ENCODE measurements at regions not wholly inside any gene's neighbourhood (a gene's known extent, or its start where the extent isn't known, plus 50 kb on each side); places are given as distances from the start of the nearest gene placed in this dataset.

DNA sequence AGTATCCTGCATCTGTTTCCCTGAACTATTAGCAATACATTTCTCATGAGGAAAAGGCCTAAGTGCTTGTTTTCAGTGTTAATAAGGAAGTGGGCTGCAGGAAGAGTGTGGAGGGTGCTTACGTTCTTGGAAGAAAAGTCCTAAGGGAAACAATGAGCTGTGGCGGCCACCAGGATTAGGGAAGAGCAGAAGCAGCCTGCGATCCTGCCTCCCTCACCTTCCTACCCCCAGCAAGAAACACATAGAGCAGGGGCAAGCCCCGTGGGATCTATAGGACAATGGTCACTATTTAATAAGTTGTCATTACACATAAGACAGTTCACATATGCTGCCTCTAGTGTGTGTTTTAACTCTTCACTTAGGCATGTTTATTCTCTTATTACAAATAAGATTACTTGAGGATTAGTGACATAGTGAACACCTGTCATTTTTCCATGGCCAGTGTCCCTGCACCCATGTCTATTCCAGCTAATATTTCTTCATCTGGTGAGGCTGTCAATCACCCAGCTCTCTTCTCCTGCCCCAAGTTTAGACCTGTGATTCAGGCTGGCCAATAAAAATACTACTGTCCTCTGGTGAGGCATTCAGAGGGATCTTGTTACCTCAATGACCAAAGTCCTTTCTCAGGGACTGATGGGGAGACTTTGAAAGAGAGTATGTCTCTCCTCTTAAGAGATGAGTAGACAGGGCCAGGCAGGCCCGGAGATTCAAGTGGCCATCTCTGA, 510.9 kb upstream of the CELF4 start:
- Mint-ChIP-seq H3K27me3 (ENCODE audit: low read depth) (no peaks in the 10 kb centered on the region), H3K27ac (no peak overlapping the region), H3K9me3 (ENCODE audit: insufficient read depth) (no peaks in the 10 kb centered on the region), H3K4me3 (no peak overlapping the region), H3K4me1 (ENCODE audit: low read depth) (no peaks in the 10 kb centered on the region), H3K36me3 (ENCODE audit: low read depth) (no peaks in the 10 kb centered on the region)
- ChIA-PET CTCF (no interaction called here), POLR2A (no interaction called here)
- no peak for DNase-seq
- ATAC-seq = no peak

DNA sequence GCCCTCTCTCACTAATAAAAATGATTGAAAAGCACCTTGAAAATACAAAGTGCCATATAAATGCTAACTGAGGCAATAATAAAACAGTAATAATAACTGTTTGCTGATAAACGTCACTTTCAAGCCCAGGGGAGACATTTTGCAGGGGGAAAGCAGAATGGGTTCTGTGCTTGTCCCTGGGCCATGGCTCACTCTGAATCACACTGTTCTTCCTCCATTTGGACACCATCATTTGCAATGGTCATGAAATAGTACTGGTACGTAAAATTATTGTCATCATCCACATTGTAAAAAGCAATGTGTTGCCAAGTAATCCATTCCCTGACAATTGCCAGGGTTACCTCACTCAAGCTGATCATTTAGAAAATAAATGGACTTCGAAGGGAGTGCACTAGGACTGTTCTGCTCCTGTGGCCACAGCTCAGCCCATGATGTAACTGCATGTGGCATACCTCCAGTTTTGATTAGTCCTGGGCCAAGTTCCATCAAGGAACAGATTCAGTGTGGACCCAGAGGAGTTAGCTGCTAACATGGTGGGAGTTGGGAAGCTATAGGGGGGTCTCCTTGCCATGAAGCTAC, 508.8 kb upstream of the CELF4 start:
- DNase-seq (no peak), ATAC-seq (no peak)
- Mint-ChIP-seq H3K4me1 (ENCODE audit: low read depth) (no peaks in the 10 kb centered on the region), H3K27ac (no peak overlapping the region), H3K36me3 (ENCODE audit: low read depth) (no peaks in the 10 kb centered on the region), H3K4me3 (no peak overlapping the region), H3K9me3 (ENCODE audit: insufficient read depth) (no peaks in the 10 kb centered on the region), H3K27me3 (ENCODE audit: low read depth) (no peaks in the 10 kb centered on the region)
- ChIA-PET POLR2A (no interaction called here), CTCF (no interaction called here)

GRCh38 chr18:38067821-38068220, 502.2 kb upstream of the CELF4 start:
- Mint-ChIP-seq H3K4me1 (ENCODE audit: low read depth) (no peaks in the 10 kb centered on the region), H3K9me3 (ENCODE audit: insufficient read depth) (no peaks in the 10 kb centered on the region), H3K4me3 (no peak overlapping the region), H3K27ac (no peak overlapping the region), H3K27me3 (ENCODE audit: low read depth) (no peaks in the 10 kb centered on the region), H3K36me3 (ENCODE audit: low read depth) (no peaks in the 10 kb centered on the region)
- CTCF ChIA-PET = no interaction called here
- DNase-seq = no peak
- no peak for ATAC-seq
- POLR2A ChIA-PET = no interaction called here

- DNase-seq (no peak), ATAC-seq (no peak)
- Mint-ChIP-seq H3K27me3 (ENCODE audit: low read depth) (no peaks in the 10 kb centered on the region), H3K27ac (no peak overlapping the region), H3K4me3 (no peak overlapping the region), H3K36me3 (ENCODE audit: low read depth) (no peaks in the 10 kb centered on the region), H3K4me1 (ENCODE audit: low read depth) (no peaks in the 10 kb centered on the region), H3K9me3 (ENCODE audit: insufficient read depth) (no peaks in the 10 kb centered on the region)
- ChIA-PET POLR2A (no interaction called here), CTCF (no interaction called here)
Measured at GRCh38 chr18:38067086-38067485, 501.5 kb upstream of the CELF4 start.

DNA sequence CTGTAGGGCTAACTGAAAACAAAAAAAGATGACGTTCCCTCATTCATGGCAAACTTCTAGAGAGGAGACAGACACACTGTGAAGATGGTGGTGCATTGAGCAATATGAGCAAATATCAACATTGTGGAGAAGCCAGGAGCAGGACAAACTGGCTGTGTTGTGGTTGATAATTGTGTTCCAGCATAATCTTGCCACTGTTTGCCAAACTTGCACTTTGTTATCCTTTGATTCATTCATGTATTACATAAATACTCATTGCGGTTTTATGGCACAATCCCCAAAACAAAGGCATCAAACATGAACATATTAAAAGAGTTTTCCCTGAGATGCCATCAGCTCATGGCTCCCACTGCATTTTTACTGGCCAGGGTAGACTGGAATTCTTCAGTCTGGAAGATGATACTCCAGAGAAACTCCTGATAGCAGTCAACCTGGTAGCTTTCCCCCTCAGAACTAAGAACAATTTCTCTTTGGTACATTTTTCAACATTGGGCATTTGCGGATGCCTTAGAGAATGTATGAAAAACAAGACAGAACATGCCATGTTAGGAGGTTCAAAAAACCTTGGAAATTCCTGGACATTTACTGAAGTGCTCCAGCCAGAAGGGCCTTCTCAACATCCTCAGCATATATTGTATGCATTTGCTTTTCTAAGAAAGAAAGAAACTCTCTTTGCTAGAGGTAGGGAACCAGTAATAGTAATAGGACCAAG, 487.4 kb upstream of the CELF4 start:
- DNase-seq = no peak
- no peaks in the 10 kb centered on the region for H3K36me3 Mint-ChIP-seq (ENCODE audit: low read depth)
- H3K4me3 Mint-ChIP-seq = no peak overlapping the region
- no peaks in the 10 kb centered on the region for H3K27me3 Mint-ChIP-seq (ENCODE audit: low read depth)
- ChIA-PET CTCF (no interaction called here), POLR2A (no interaction called here)
- H3K27ac Mint-ChIP-seq = no peak overlapping the region
- H3K4me1 Mint-ChIP-seq (ENCODE audit: low read depth) = no peaks in the 10 kb centered on the region
- no peaks in the 10 kb centered on the region for H3K9me3 Mint-ChIP-seq (ENCODE audit: insufficient read depth)
- no peak for ATAC-seq

DNA sequence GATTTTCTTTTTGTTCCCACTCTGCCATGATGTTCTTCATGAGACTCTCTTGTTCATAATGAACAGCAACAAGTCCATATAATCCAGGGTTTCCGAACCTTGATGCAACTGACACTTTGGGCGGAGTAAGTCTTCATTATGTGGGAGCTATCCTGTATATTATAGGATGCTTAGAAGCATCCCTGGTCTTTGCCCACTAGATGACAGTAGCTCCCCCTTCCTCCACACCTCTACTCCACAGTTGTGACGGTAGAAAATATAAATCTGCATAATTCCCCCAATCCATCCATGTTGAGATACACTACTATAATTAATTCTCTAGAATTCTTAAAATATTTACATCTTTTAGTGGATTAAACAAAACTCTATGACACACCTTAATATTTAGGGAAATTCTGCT, 482.2 kb upstream of the CELF4 start:
- Mint-ChIP-seq H3K4me3 (no peak overlapping the region), H3K9me3 (ENCODE audit: insufficient read depth) (no peaks in the 10 kb centered on the region), H3K4me1 (ENCODE audit: low read depth) (no peaks in the 10 kb centered on the region), H3K27me3 (ENCODE audit: low read depth) (no peaks in the 10 kb centered on the region), H3K27ac (no peak overlapping the region), H3K36me3 (ENCODE audit: low read depth) (no peaks in the 10 kb centered on the region)
- DNase-seq (no peak), ATAC-seq (no peak)
- ChIA-PET POLR2A (no interaction called here), CTCF (no interaction called here)

- H3K27me3 Mint-ChIP-seq (ENCODE audit: low read depth) = no peaks in the 10 kb centered on the region
- DNase-seq (no peak), ATAC-seq (no peak)
- no peaks in the 10 kb centered on the region for H3K36me3 Mint-ChIP-seq (ENCODE audit: low read depth)
- ChIA-PET CTCF (no interaction called here), POLR2A (no interaction called here)
- no peak overlapping the region for H3K4me3 Mint-ChIP-seq
- H3K27ac Mint-ChIP-seq = no peak overlapping the region
- H3K4me1 Mint-ChIP-seq (ENCODE audit: low read depth) = no peaks in the 10 kb centered on the region
- no peaks in the 10 kb centered on the region for H3K9me3 Mint-ChIP-seq (ENCODE audit: insufficient read depth)
Measured at GRCh38 chr18:38046651-38047050, 481.1 kb upstream of the CELF4 start.

DNA sequence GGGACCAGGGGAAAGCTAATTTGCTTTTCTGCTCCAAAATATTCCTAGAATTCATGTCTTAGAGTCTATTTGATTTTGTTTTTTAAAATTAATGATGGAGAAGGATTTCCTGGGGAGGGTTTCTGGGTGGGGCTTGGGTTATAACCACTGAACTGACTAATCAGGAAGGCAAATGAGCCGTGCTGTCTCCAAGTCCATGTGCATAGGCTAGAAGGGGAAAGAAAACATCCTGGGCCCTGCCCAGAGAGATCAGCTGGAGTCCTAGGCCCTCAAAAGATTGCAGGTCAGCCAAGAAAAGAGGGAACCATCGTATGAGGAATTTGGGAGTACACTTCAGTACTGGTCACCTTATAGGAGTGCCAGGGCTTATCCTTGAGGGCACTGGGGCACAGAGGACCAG, 480.2 kb upstream of the CELF4 start:
- Mint-ChIP-seq H3K9me3 (ENCODE audit: insufficient read depth) (no peaks in the 10 kb centered on the region), H3K27me3 (ENCODE audit: low read depth) (no peaks in the 10 kb centered on the region), H3K4me3 (no peak overlapping the region), H3K4me1 (ENCODE audit: low read depth) (no peaks in the 10 kb centered on the region), H3K36me3 (ENCODE audit: low read depth) (no peaks in the 10 kb centered on the region), H3K27ac (no peak overlapping the region)
- DNase-seq = no peak
- ChIA-PET CTCF (no interaction called here), POLR2A (no interaction called here)
- no peak for ATAC-seq

- ChIA-PET POLR2A (no interaction called here), CTCF (no interaction called here)
- H3K27me3 Mint-ChIP-seq (ENCODE audit: low read depth) = no peaks in the 10 kb centered on the region
- no peak for DNase-seq
- H3K27ac Mint-ChIP-seq = no peak overlapping the region
- ATAC-seq = no peak
- no peaks in the 10 kb centered on the region for H3K9me3 Mint-ChIP-seq (ENCODE audit: insufficient read depth)
- H3K36me3 Mint-ChIP-seq (ENCODE audit: low read depth) = no peaks in the 10 kb centered on the region
- H3K4me3 Mint-ChIP-seq = no peak overlapping the region
- H3K4me1 Mint-ChIP-seq (ENCODE audit: low read depth) = no peaks in the 10 kb centered on the region
Measured at GRCh38 chr18:38042211-38042890, 476.8 kb upstream of the CELF4 start.

- Mint-ChIP-seq H3K27ac (no peak overlapping the region), H3K4me1 (ENCODE audit: low read depth) (no peaks in the 10 kb centered on the region), H3K27me3 (ENCODE audit: low read depth) (no peaks in the 10 kb centered on the region), H3K36me3 (ENCODE audit: low read depth) (no peaks in the 10 kb centered on the region), H3K9me3 (ENCODE audit: insufficient read depth) (no peaks in the 10 kb centered on the region), H3K4me3 (no peak overlapping the region)
- CTCF ChIA-PET = no interaction called here
- ATAC-seq (no peak), DNase-seq (no peak)
- POLR2A ChIA-PET = no interaction called here
Measured at GRCh38 chr18:38038242-38038641, 472.6 kb upstream of the CELF4 start.

DNA sequence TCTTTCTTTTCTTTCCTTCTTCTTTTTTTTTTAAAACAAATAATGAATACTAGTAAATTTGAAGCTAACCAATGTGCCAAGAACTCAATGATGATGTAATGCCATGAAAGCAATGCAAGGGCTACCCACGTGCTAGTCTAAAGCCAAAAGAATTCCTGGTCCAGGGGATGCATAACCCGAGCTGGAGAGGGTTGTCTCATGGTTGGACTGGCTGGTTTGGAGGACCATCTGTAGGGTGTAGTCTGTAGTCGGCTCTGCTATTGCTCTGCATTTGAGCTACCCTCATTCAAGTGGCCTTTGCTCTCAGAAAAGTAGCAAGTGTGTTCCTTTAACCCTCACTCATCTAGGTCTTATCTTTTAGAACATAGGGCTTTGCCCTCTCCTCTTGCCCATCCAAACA, 469.6 kb upstream of the CELF4 start:
- DNase-seq (no peak), ATAC-seq (no peak)
- POLR2A ChIA-PET = no interaction called here
- CTCF ChIA-PET = no interaction called here
- Mint-ChIP-seq H3K4me1 (ENCODE audit: low read depth) (no peaks in the 10 kb centered on the region), H3K27me3 (ENCODE audit: low read depth) (no peaks in the 10 kb centered on the region), H3K27ac (no peak overlapping the region), H3K36me3 (ENCODE audit: low read depth) (no peaks in the 10 kb centered on the region), H3K9me3 (ENCODE audit: insufficient read depth) (no peaks in the 10 kb centered on the region), H3K4me3 (no peak overlapping the region)

DNA sequence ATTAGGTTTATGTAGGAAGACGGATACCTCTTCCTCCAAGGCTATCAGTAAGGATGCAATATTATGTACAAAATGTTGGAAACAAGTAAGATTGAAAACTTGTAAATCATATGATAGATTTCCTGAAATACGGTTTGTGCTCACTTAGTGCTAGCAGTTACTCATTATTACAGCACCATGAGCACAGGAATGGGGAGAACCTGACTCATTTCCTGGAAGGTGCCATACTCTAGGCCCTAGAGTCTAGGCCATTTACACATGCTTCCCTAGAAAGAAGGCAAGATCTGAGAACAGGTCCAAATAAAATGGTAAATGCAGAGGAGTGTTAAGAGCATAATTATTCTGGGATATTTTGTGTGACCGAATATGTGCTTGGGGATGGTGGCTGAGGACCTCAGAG, 467.7 kb upstream of the CELF4 start:
- Mint-ChIP-seq H3K36me3 (ENCODE audit: low read depth) (no peaks in the 10 kb centered on the region), H3K4me1 (ENCODE audit: low read depth) (no peaks in the 10 kb centered on the region), H3K27ac (no peak overlapping the region), H3K4me3 (no peak overlapping the region), H3K9me3 (ENCODE audit: insufficient read depth) (no peaks in the 10 kb centered on the region), H3K27me3 (ENCODE audit: low read depth) (no peaks in the 10 kb centered on the region)
- ATAC-seq (no peak), DNase-seq (no peak)
- POLR2A ChIA-PET = no interaction called here
- CTCF ChIA-PET = no interaction called here
